ENCODE measurements at regions not wholly inside any gene's neighbourhood (a gene's known extent, or its start where the extent isn't known, plus 50 kb on each side); places are given as distances from the start of the nearest gene placed in this dataset.
"Not testable (repeated sequence)": the region's sequence is repeated elsewhere in the genome, so short reads cannot be mapped to it uniquely, and the experiment has no call there.

GRCh38 chrX:148229801-148230303, 248.7 kb downstream of the FMR1NB start:
- DNase-seq (ENCODE audit: extremely low read depth in 1 of 11, low read depth in 9 of 11, low spot score in 4 of 11), result no peak

- no peak for DNase-seq (ENCODE audit: extremely low read depth in 1 of 11, low read depth in 9 of 11, low spot score in 4 of 11)
These were observed 240.4 kb upstream of the AFF2 start for GRCh38 chrX:148259990-148260389.

GRCh38 chrX:148265829-148266228, 234.6 kb upstream of the AFF2 start:
- DNase-seq (ENCODE audit: extremely low read depth in 1 of 11, low read depth in 9 of 11, low spot score in 4 of 11), result no peak

GRCh38 chrX:148268673-148269072, 231.7 kb upstream of the AFF2 start:
- DNase-seq (ENCODE audit: extremely low read depth in 1 of 11, low read depth in 9 of 11, low spot score in 4 of 11), result no peak

- no peak for DNase-seq (ENCODE audit: extremely low read depth in 1 of 11, low read depth in 9 of 11, low spot score in 4 of 11)
These were observed 230.9 kb upstream of the AFF2 start for GRCh38 chrX:148269513-148269912.

- no peak for DNase-seq (ENCODE audit: extremely low read depth in 1 of 11, low read depth in 9 of 11, low spot score in 4 of 11)
These were observed 229.9 kb upstream of the AFF2 start for GRCh38 chrX:148270499-148270898.

- no peak for DNase-seq (ENCODE audit: extremely low read depth in 1 of 11, low read depth in 9 of 11, low spot score in 4 of 11)
These were observed 229.2 kb upstream of the AFF2 start for GRCh38 chrX:148271263-148271662.

GRCh38 chrX:148281920-148282319, 218.5 kb upstream of the AFF2 start:
- DNase-seq (ENCODE audit: extremely low read depth in 1 of 11, low read depth in 9 of 11, low spot score in 4 of 11), result no peak

- DNase-seq (ENCODE audit: extremely low read depth in 1 of 11, low read depth in 9 of 11, low spot score in 4 of 11), result no peak
These were observed 217.9 kb upstream of the AFF2 start for GRCh38 chrX:148282504-148282903.

GRCh38 chrX:148284056-148284455, 216.4 kb upstream of the AFF2 start:
- DNase-seq (ENCODE audit: extremely low read depth in 1 of 11, low read depth in 9 of 11, low spot score in 4 of 11), result no peak

- no peak for DNase-seq (ENCODE audit: extremely low read depth in 1 of 11, low read depth in 9 of 11, low spot score in 4 of 11)
These were observed 215.6 kb upstream of the AFF2 start for GRCh38 chrX:148284821-148285220.

- no peak for DNase-seq (ENCODE audit: extremely low read depth in 1 of 11, low read depth in 9 of 11, low spot score in 4 of 11)
These were observed 212.0 kb upstream of the AFF2 start for GRCh38 chrX:148288451-148288850.

- no peak for DNase-seq (ENCODE audit: extremely low read depth in 1 of 11, low read depth in 9 of 11, low spot score in 4 of 11)
These were observed 210.4 kb upstream of the AFF2 start for GRCh38 chrX:148290041-148290440.

GRCh38 chrX:148290931-148291330, 209.5 kb upstream of the AFF2 start:
- DNase-seq (ENCODE audit: extremely low read depth in 1 of 11, low read depth in 9 of 11, low spot score in 4 of 11), result no peak

GRCh38 chrX:148298737-148299136, 201.7 kb upstream of the AFF2 start:
- DNase-seq (ENCODE audit: extremely low read depth in 1 of 11, low read depth in 9 of 11, low spot score in 4 of 11), result no peak

- not testable (repeated sequence) for DNase-seq (ENCODE audit: extremely low read depth in 1 of 11, low read depth in 9 of 11, low spot score in 4 of 11)
These were observed 195.2 kb upstream of the AFF2 start for GRCh38 chrX:148305214-148305613.

GRCh38 chrX:148309413-148309812, 191.0 kb upstream of the AFF2 start:
- no peak for DNase-seq (ENCODE audit: extremely low read depth in 1 of 11, low read depth in 9 of 11, low spot score in 4 of 11)

- no peak for DNase-seq (ENCODE audit: extremely low read depth in 1 of 11, low read depth in 9 of 11, low spot score in 4 of 11)
These were observed 189.8 kb upstream of the AFF2 start for GRCh38 chrX:148310426-148311165.

GRCh38 chrX:148311544-148311943, 188.9 kb upstream of the AFF2 start:
- no peak for DNase-seq (ENCODE audit: extremely low read depth in 1 of 11, low read depth in 9 of 11, low spot score in 4 of 11)

- DNase-seq (ENCODE audit: extremely low read depth in 1 of 11, low read depth in 9 of 11, low spot score in 4 of 11), result no peak
These were observed 185.5 kb upstream of the AFF2 start for GRCh38 chrX:148314876-148315275.

- peak in 1 of 11 donors; percentile 14 for DNase-seq (ENCODE audit: extremely low read depth in 1 of 11, low read depth in 9 of 11, low spot score in 4 of 11)
These were observed 184.0 kb upstream of the AFF2 start for GRCh38 chrX:148316446-148316845.

All from renal cortex interstitium (tissue), 11 donors.